GM21515 (cell line): ENCODE measurements at regions not wholly inside any gene's neighbourhood (a gene's known extent, or its start where the extent isn't known, plus 50 kb on each side); places are given as distances from the start of the nearest gene placed in this dataset.

Experiments
- ATAC-seq: cut with Tn5 transposase; IDR thresholded peaks from one replicate; pipeline ENCODE4 v1.9.1; 2021; ENCODE audit not compliant: unreplicated experiment

GRCh38 chr13:87078947-87079795 lies 592.0 kb upstream of the SLITRK5 start:
- no peak for ATAC-seq

- ATAC-seq: no peak
These were observed 590.9 kb upstream of the SLITRK5 start for GRCh38 chr13:87080100-87080779.

GRCh38 chr13:87084192-87084591 lies 587.0 kb upstream of the SLITRK5 start:
- no peak for ATAC-seq

- ATAC-seq: no peak
These were observed 583.4 kb upstream of the SLITRK5 start for GRCh38 chr13:87087741-87088140.

GRCh38 chr13:87089391-87089790 lies 581.8 kb upstream of the SLITRK5 start:
- ATAC-seq: no peak

GRCh38 chr13:87093399-87093798 lies 577.8 kb upstream of the SLITRK5 start:
- ATAC-seq: no peak

GRCh38 chr13:87094646-87095045 lies 576.5 kb upstream of the SLITRK5 start:
- no peak for ATAC-seq

GRCh38 chr13:87100431-87100830 lies 570.7 kb upstream of the SLITRK5 start:
- ATAC-seq: no peak

- no peak for ATAC-seq
These were observed 563.5 kb upstream of the SLITRK5 start for GRCh38 chr13:87107651-87108050.

GRCh38 chr13:87120476-87120875 lies 550.7 kb upstream of the SLITRK5 start:
- ATAC-seq: no peak

- no peak for ATAC-seq
These were observed 548.6 kb upstream of the SLITRK5 start for GRCh38 chr13:87122551-87122950.

- ATAC-seq: no peak
These were observed 547.0 kb upstream of the SLITRK5 start for GRCh38 chr13:87123987-87124784.

- no peak for ATAC-seq
These were observed 546.4 kb upstream of the SLITRK5 start for GRCh38 chr13:87124785-87125074.

- no peak for ATAC-seq
These were observed 543.1 kb upstream of the SLITRK5 start for GRCh38 chr13:87128036-87128435.

GRCh38 chr13:87128491-87128890 lies 542.7 kb upstream of the SLITRK5 start:
- ATAC-seq: no peak

GRCh38 chr13:87129602-87130300 lies 541.4 kb upstream of the SLITRK5 start:
- ATAC-seq: no peak

- ATAC-seq: no peak
These were observed 540.7 kb upstream of the SLITRK5 start for GRCh38 chr13:87130423-87130822.

- no peak for ATAC-seq
These were observed 539.6 kb upstream of the SLITRK5 start for GRCh38 chr13:87131611-87132010.

GRCh38 chr13:87138866-87139265 lies 532.3 kb upstream of the SLITRK5 start:
- no peak for ATAC-seq

GRCh38 chr13:87147076-87147475 lies 524.1 kb upstream of the SLITRK5 start:
- ATAC-seq: no peak

GRCh38 chr13:87153371-87153770 lies 517.8 kb upstream of the SLITRK5 start:
- ATAC-seq: no peak
